ENCODE measurements at regions not wholly inside any gene's neighbourhood (a gene's known extent, or its start where the extent isn't known, plus 50 kb on each side); places are given as distances from the start of the nearest gene placed in this dataset.

DNA sequence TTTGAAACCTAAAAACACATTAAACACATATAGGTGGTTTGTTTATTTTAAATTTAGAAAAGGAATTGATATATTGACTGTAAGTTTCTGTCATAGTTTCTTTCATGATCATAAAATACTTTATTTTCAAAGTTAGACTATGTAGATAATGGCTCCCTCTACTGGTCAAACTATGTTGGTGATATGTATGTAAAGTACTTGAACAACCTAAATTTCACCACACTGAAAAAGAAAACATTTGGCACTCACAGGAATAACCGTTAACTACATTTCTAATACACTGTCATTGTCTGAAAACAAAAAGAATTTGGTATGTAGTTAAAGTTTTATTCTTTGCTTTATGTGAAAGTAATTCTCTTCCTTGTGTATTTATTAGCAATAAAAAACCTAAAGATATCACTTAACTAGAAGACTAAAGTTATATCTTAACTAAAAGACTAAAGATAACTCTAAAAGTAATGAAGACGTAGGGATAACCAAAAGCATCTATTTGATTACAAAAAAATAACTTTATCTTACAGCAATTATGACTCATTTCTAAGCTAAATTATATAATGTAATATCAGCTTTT, 427.5 kb downstream of the VGLL3 start:
- no peak overlapping the region for H3K4me3 ChIP-seq
- no peaks in the 10 kb centered on the region for H3K36me3 ChIP-seq
- no peaks in the 10 kb centered on the region for H3K4me1 ChIP-seq
- TF ChIP-seq, protein P1, sequence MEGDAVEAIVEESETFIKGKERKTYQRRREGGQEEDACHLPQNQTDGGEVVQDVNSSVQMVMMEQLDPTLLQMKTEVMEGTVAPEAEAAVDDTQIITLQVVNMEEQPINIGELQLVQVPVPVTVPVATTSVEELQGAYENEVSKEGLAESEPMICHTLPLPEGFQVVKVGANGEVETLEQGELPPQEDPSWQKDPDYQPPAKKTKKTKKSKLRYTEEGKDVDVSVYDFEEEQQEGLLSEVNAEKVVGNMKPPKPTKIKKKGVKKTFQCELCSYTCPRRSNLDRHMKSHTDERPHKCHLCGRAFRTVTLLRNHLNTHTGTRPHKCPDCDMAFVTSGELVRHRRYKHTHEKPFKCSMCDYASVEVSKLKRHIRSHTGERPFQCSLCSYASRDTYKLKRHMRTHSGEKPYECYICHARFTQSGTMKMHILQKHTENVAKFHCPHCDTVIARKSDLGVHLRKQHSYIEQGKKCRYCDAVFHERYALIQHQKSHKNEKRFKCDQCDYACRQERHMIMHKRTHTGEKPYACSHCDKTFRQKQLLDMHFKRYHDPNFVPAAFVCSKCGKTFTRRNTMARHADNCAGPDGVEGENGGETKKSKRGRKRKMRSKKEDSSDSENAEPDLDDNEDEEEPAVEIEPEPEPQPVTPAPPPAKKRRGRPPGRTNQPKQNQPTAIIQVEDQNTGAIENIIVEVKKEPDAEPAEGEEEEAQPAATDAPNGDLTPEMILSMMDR (IDR thresholded peaks at IDR 0.05; ENCODE audit: borderline replicate concordance): peak; percentile 58
- H3K27me3 ChIP-seq (ENCODE audit: low read depth): no peaks in the 10 kb centered on the region
- no peak for DNase-seq
- peaks cover 4% of the 10 kb centered on the region for H3K9me3 ChIP-seq (replicated peaks)
- intact Hi-C loops (cut with micrococcal nuclease): no loop called here
- H3K27ac ChIP-seq (replicated peaks): no peak overlapping the region

DNA sequence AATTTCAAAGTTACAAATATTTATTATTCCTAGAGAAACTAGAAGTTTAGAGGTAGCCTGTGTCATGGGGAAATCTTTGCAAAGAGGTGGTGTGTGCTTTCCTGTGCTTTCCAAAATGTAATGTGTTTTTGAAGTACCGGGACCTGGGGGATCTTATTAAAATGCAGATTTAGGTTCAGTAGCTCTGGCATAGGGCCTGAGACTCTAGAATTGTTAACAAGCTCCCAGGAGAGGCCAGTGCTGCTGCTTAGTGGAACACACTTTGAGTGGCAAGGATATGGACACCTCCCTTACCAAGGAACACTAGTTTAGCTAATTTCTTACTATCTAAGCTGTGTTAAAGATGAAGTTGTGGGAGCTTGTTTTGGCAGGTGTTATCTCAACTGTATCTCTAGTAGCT, 428.9 kb downstream of the VGLL3 start:
- no peak for DNase-seq
- H3K27ac ChIP-seq (replicated peaks): no peak overlapping the region
- no peak overlapping the region for H3K4me3 ChIP-seq
- intact Hi-C loops (cut with micrococcal nuclease): no loop called here
- no peaks in the 10 kb centered on the region for H3K27me3 ChIP-seq (ENCODE audit: low read depth)
- TF ChIP-seq, protein P1 (IDR thresholded peaks at IDR 0.05; ENCODE audit: borderline replicate concordance): no peak
- H3K36me3 ChIP-seq: no peaks in the 10 kb centered on the region
- no peaks in the 10 kb centered on the region for H3K4me1 ChIP-seq
- H3K9me3 ChIP-seq (replicated peaks): no peaks in the 10 kb centered on the region

DNA sequence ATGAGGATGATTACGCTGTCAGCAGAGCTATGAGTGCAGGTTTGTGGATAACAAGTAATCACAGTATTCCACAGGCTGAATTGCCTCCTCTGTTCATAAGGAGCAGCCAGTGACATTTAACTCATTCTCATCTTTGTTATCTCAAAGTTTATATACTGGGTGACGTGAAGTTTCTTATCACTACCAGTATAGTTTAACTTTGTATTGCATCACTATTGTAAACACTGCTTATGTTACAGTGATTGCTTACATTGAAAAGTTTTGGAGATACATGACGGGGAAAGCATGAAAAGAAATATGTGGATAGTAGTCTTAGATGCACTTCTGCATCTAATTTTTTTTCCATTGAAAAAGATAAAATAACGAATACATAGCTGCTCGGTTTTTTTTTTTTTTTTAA, 429.7 kb downstream of the VGLL3 start:
- TF ChIP-seq, protein P1 (IDR thresholded peaks at IDR 0.05; ENCODE audit: borderline replicate concordance): no peak
- Histone ChIP-seq H3K4me3 (no peak overlapping the region), H3K4me1 (no peaks in the 10 kb centered on the region), H3K36me3 (no peaks in the 10 kb centered on the region), H3K27me3 (ENCODE audit: low read depth) (no peaks in the 10 kb centered on the region), H3K9me3 (replicated peaks) (no peaks in the 10 kb centered on the region), H3K27ac (replicated peaks) (no peak overlapping the region)
- intact Hi-C loops (cut with micrococcal nuclease): no loop called here
- no peak for DNase-seq

DNA sequence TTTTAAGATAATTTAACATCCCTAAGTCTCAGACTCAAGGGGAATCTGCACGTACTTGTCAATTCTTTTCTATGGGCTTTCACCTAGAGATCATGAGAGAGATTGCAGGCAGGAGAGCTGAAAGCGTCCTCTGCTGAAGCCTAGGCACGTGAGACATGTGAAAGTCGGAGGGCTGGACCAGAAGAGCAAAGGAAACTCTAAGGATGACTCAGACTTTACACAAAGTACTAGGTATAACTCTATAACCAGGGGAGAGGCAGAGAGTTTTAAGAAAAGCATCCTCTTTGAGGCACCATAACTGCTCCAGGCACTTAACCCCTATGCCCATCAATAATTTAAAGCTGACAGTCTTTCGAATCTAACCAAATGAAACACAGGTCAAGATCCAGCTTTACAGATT, 436.6 kb downstream of the VGLL3 start:
- Histone ChIP-seq H3K9me3 (replicated peaks) (no peaks in the 10 kb centered on the region), H3K27me3 (ENCODE audit: low read depth) (no peaks in the 10 kb centered on the region), H3K4me3 (no peak overlapping the region), H3K36me3 (no peaks in the 10 kb centered on the region), H3K4me1 (no peaks in the 10 kb centered on the region), H3K27ac (replicated peaks) (no peak overlapping the region)
- intact Hi-C loops (cut with micrococcal nuclease): no loop called here
- TF ChIP-seq, protein P1 (IDR thresholded peaks at IDR 0.05; ENCODE audit: borderline replicate concordance): no peak
- DNase-seq: no peak

DNA sequence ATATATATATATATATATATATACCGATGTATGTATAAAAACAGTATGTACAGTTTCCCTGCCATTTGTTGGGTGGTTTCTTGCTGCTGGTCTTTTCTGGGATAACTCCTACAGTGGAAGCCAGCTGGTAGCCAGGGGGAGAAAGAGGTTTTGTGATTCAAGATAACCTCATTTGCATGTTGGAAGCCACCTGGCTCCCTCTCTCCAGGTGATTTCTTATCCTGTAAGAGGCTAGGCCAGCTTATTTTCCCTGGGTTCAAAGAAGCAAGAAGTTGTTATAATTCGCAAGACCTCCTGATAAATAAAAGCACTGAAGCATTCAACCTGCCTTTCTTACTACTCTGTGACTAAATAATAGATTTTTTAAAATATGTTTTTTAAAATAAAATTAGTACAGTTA, 443.3 kb downstream of the VGLL3 start:
- H3K36me3 ChIP-seq: no peaks in the 10 kb centered on the region
- intact Hi-C loops (cut with micrococcal nuclease): no loop called here
- TF ChIP-seq, protein P1 (IDR thresholded peaks at IDR 0.05; ENCODE audit: borderline replicate concordance): no peak
- no peaks in the 10 kb centered on the region for H3K9me3 ChIP-seq (replicated peaks)
- H3K27ac ChIP-seq (replicated peaks): no peak overlapping the region
- H3K27me3 ChIP-seq (ENCODE audit: low read depth): no peaks in the 10 kb centered on the region
- no peaks in the 10 kb centered on the region for H3K4me1 ChIP-seq
- no peak overlapping the region for H3K4me3 ChIP-seq
- DNase-seq: no peak

Measured in left ventricle myocardium inferior (tissue), 1 donor.